Left lobe of liver (tissue), 2 donors: ENCODE measurements at regions not wholly inside any gene's neighbourhood (a gene's known extent, or its start where the extent isn't known, plus 50 kb on each side); places are given as distances from the start of the nearest gene placed in this dataset.
A peak's percentile ranks its signal among the peaks of the same experiment; 100 is the strongest.
"Not testable (repeated sequence)": the region's sequence is repeated elsewhere in the genome, so short reads cannot be mapped to it uniquely, and the experiment has no call there.

Experiments
- ATAC-seq: fragments of 200-7000 bp; cut with Tn5 transposase; one replicate; pipeline ENCODE4 v1.9.1; 2020; ENCODE audit warnings: mild to moderate bottlenecking, moderate library complexity
- DNase-seq: peaks from one replicate; pipeline ENCODE4 v3.0.0-alpha.2; 2020; ENCODE audit warnings: low spot score
- donor health status: DM: no; HTN: no; CAD: no; lungs with moderate emphysema.
- donor health status: DM: no; HTN: yes; CAD: no.

DNA sequence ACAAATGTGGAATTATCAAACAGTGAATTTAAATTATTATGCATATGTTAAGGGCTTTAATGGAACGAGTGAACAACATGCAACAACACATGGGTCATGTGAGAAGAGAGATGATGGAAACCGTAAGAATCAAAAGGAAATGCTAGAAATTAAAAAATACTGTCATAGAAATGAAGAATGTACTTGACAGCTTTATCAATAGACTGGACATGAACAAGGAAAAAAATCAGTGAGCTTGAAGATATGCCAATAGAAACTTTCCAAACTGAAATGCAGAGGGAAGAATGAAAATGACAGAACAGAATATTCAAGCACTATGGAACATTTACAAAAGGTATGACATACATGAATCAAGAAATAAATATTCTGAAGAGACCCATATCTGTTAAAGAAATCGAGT is 117.7 kb upstream of the KCNJ3 start:
- no peak for ATAC-seq
- no peak for DNase-seq

DNA sequence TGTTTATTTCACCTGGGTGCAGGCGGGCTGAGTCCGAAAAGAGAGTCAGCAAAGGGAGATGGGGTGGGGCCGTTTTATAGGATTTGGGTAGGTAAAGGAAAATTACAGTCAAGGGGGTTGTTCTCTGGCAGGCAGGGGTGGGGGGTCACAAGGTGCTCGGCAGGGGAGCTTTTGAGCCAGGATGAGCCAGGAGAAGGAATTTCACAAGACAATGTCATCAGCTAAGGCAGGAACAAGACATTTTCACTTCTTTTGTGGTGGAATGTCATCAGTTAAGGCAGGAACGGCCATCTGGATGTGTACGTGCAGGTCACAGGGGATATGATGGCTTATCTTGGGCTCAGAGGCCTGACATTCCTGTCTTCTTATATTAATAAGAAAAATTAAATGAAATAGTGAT is 115.8 kb upstream of the KCNJ3 start:
- DNase-seq, ATAC-seq: not testable (repeated sequence)

DNA sequence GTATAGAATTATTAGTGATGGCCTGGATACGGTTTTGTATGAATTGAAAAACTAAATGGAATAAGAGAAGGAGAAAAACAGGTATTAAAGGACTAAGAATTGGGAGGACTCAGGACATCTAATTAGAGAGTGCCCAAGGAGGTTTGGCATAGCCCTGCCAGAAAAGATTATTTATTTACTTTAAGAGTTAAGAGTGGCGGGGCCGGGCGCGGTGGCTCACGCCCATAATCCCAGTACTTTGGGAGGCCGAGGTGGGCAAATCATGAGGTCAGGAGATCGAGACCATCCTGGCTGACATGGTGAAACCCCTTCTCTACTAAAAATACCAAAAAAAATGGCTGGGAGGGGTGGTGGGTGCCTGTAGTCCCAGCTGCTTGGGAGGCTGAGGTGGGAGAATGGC is 115.2 kb upstream of the KCNJ3 start:
- not testable (repeated sequence) for DNase-seq, ATAC-seq

DNA sequence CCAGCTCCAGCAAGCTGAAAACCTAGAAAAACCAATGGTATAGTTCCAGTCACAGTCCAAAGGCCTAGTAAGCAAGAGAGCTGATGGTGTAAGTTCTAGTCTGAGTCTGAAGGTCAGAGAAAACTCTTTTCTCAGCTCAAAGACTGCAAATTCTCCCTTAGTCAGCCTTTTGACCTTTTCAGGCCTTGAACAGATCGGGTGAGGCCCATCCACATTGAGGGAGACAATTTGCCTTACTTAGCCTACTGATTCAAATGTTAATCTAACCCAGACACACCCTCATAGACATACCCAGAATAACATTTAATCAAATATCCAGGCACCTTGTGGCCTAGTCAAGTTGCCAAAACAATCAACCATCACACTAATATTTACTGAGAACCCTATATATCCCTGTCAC is 110.8 kb upstream of the KCNJ3 start:
- ATAC-seq: peak; percentile 95
- no peak for DNase-seq

DNA sequence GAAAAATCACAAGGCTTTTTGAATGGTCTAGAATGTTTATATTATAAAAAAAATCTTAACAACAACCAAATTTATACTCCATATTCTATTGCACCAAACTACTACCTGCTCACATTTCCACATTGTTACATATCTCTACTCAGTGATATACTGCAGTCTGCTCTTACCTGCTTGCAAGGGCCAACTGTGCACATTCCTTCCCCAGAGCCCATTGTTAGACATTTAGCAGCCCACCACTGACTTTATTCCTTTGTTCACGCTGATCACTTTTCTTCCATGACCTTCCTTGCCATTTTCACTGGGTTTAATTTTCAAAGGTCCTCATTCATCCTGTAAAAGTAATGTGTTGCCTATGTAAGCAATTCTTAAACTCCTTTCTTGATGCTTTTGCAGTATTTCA is 109.7 kb upstream of the KCNJ3 start:
- DNase-seq (no peak), ATAC-seq (no peak)

DNA sequence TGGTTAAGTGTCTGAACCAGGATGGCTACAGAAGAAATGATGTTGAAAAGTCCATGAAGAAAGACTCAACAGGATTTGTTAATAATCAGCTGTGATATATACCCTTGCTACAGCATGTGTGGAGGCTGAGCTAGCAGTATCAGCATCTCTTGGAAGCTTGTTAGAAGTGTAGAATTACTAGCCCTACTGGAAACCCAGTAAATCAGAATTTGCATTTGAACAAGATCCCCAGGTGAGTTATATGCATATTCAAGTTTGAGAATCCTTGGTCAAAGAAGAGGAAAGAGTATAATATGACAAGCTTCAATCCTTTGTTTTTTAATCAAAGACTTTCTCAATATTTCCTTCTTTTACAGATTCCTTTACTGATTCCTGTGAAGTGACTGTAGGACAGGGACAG is 109.0 kb upstream of the KCNJ3 start:
- DNase-seq (no peak), ATAC-seq (no peak)

DNA sequence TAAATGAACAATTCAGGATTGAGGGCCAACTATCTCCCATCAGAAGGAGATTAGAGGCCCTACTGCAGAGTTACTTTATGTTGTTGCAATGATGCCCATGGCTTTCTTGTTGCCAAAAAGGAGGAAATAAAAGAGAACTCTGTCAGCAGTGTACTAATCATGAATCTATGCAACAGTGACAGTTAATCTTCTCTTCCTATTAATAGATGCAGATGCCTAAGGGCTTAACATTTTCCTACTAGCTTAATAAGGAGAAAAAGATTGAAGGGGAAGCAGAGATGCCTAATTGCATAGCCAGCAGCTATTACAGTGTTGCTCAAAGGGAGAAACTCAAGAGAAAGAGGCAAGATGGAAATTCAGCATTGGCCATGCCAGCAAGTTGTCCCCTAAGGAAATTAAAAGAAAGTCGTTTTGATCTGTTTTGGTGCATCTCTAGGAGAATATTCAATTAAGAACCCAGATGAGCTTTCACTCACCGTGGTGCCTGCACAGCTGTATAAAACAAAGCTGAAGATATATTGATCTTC is 107.1 kb upstream of the KCNJ3 start:
- DNase-seq: no peak
- no peak for ATAC-seq

DNA sequence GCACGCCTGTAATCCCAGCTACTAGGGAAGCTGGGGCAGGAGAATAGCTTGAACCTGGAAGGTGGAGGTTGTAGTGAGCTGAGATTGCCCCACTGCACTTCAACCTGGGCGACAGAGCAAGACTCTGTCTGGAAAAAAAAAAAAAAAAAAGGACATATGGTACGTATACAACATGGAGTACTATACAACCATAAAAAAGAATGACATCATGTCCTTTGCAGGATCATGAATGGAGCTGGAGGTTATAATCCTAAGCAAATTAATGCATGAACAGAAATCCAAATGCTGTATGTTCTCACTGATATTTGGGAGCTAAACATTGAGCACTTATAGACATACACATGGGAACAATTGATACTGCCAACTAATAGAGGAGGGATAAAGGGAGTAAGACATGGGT is 99.3 kb upstream of the KCNJ3 start:
- no peak for ATAC-seq
- DNase-seq: no peak

DNA sequence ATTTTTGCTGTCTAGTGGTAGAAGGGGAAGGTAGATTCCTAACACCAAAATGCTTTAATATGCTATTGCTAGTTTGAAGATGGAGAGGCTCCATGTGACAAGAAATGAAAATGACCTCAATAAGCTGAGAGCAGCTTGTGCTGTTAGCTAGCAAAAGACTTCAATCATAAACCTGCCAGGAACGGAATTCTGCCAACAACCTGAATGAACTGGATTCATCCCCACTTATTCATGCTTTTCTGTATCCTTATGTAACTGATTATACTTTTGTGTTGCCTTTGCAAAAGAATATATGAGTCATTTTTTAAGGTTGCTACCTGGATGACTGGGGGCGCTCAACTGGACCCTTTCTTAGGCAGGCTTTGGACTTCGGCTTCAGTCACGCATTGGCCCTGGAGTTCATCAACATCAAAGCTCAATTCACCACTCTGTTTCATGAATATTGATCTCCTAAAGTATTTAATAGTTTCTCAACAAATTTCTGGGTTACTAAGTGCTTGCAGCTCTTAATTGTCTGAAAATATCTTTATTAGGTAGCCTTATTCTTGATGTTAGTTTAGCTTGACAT is 97.5 kb upstream of the KCNJ3 start:
- ATAC-seq (peak; percentile 87), DNase-seq (no peak)

DNA sequence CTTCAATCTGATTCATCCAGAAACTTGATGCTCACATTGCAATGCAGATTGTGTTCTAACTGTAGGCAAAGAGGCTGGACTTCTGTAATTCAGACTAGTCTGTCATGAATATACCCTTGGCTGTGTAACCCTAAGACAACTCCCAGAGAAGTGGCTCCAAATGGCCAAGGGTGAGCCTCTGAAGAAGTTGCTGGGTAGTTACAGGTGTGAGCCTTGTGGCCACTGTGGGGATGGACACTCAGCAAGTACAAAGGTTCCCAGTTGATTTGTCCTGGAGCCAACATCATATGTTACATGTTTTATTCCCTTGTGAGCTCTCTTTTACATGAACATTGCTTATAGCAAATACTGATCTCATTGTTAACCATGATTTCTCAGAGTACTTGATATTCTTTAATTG is 94.8 kb upstream of the KCNJ3 start:
- DNase-seq (no peak), ATAC-seq (no peak)

DNA sequence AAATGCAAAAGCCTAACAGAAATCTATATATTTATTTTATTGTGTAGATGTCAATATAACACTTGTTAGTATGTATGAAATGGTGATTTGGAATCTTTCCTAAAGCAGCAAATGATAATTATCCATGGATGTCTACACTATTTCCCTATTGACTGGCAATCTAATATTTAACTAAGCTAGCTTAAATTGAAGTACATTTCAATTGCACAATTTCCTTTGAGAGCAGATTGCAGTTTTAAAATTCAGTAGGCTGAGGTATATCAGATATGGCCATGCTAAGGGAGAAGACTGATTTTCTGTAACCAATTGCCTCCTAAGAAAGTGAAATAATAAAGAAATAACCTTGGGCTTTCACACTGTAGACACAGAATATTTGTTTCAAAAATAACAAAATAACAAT is 90.1 kb upstream of the KCNJ3 start:
- peak; percentile 71 for ATAC-seq
- DNase-seq: no peak

DNA sequence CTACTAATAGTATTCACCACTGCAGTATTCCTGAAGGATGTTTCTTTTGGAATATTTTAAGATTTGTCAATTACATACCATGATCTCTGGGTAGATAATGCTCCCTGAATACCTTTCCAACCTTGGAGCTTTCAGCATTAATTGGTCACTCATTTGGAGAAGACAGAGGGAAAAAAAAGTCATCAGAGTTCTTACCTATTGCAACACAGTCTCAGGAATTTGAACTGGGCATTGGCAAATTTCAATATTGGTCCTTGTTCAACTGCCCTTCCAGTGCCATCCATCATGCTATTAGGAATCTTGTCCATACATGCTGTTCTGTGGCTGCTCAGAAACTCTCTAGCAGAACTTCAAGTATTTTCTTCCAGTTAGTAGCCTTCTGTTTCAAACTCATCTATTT is 83.6 kb upstream of the KCNJ3 start:
- DNase-seq (peak; percentile 56), ATAC-seq (peak; percentile 92)

DNA sequence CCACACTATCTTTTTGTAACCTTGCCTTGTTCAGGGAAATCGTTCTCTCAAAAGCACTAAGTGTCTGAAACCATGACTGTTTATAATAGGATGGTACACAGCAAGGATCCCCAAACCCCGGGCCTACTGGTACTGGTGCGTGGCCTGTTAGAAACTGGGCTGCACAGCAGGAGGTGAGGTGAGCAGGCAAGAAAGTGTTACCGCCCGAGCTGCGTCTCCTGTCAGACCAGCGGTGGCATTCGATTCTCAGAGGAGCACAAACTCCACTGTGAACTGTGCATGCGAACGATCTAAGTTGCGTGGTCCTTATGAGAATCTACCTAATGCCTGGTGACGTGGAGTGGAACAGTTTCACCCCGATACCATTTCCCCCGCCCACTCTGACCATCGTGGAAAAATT is 81.8 kb upstream of the KCNJ3 start:
- ATAC-seq (no peak), DNase-seq (no peak)

DNA sequence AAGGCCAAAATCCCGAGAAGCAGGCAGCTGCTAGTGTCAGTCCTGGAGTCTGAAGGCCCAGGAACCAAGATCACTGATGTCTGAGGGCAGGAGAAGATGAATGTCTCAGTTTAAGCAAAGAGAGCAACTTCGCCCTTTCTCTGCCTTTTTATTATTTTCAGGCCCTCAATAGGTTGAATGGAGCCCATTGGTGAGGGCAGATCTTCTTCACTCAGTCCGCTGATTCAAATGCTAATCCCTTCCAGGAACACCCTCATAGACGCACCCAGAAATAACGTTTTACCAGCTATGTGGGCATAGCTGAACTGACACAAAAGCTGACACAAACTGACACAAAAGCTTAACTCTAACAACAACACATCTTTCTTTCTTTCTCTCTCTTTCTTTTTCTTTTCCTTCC is 78.0 kb upstream of the KCNJ3 start:
- DNase-seq (no peak), ATAC-seq (no peak)

DNA sequence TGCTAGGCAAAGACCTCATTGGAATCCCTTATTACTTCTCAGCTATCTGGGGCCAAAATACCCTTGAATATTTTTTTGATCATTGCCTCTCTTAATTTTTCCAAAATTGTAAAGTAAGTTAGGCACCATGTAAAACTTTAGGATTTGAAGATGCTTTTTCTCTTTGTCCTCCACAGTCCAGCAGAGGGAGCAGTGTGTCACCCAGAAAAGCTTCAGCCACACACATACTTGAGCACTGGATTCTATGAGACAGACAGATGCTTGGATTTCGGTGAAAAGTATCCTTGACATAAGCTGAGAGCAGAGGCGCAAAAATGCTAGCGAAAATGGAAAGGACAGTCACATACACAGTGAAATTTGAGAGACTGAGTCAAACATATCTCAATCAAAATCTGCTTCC is 74.7 kb upstream of the KCNJ3 start:
- ATAC-seq: peak; percentile 93
- peak; percentile 50 for DNase-seq

DNA sequence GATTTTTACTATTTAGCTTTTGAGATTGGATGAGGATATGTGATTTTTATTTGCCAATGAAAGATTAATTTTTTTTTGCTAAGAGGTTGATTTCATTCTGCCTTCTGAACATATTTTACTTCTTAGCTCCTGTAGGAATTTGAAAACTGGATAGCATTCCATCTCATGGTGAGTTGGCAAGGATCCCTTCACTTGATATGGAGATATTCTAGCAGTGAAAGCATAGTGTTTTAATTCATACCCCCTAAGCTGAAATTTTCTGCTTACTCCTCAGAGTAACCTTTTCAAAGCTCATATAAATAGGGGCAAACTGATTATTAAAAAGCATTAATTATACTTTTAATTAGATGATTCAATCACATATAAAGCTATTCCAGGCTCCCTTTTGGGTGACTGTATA is 61.0 kb upstream of the KCNJ3 start:
- ATAC-seq (no peak), DNase-seq (no peak)

DNA sequence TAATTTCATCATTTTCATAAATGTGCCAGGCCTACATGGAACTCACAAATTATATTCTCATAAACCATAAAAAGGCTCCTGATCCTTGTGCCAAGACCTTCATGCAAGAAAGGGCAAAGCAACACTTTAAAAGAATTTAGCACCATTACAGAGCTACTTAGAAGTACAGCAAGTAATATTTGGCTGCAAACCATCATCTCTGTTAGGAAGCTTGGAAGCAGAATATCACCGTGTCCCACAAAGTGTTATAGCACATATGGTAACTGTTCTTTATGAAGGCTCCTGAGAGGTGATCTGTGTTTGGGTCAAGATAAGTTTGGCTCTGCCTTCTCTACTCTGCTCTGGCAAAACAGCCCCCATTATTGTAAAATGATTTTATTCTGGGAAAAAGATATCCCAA is 59.7 kb upstream of the KCNJ3 start:
- ATAC-seq (no peak), DNase-seq (no peak)

DNA sequence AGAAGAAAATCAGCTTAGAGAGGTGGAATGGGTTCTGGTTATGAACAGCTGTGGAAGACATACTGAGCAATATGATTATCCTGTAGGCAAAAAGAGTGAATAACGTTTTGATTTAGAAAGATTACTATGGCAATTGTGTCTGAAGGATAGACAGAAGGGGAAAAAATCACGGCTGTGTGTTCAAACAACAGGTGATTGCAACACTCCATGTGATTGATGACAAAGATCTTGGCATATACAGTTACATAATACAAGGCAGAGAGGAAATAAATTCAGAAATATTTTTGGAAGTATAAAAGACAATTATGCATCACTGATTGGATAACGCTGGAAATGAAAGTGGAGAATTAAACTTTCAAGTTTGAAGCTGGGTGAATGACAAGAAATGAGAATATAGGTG is 58.5 kb upstream of the KCNJ3 start:
- ATAC-seq (no peak), DNase-seq (no peak)
